ENCODE measurements at regions not wholly inside any gene's neighbourhood (a gene's known extent, or its start where the extent isn't known, plus 50 kb on each side); places are given as distances from the start of the nearest gene placed in this dataset.

DNA sequence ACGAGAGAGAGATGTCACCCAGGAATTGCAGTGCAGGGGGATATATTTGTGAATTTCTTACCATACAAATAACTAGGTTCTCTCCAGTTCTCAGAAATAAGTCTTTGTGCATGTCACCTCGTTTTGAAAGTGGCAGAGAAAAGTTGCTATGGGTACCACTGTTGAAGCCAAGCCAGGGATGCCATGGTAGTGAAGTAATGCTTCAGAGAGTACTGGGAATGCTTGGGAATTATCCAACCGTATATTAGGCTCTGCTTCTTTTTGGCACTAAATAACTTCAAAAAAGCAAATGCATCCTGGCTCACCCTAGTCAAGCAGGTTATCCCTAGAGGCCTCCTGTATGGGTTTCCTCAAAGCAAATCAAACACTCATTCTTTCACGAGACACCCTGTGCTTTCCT, 50.7 kb upstream of the DDX18 start:
- DNase-seq (no peak), ATAC-seq (ENCODE audit: low read depth) (no peak)
- no peak overlapping the region for H3K4me3 Mint-ChIP-seq
- intact Hi-C loops (cut with micrococcal nuclease) = no loop called here
- no peaks in the 10 kb centered on the region for H3K4me1 Mint-ChIP-seq
- H3K9me3 Mint-ChIP-seq = no peaks in the 10 kb centered on the region
- H3K27ac Mint-ChIP-seq = no peak overlapping the region
- CTCF ChIA-PET = no interaction called here
- POLR2A ChIA-PET = no interaction called here
- H3K27me3 Mint-ChIP-seq = peaks cover 2% of the 10 kb centered on the region
- TF ChIP-seq, protein P1, sequence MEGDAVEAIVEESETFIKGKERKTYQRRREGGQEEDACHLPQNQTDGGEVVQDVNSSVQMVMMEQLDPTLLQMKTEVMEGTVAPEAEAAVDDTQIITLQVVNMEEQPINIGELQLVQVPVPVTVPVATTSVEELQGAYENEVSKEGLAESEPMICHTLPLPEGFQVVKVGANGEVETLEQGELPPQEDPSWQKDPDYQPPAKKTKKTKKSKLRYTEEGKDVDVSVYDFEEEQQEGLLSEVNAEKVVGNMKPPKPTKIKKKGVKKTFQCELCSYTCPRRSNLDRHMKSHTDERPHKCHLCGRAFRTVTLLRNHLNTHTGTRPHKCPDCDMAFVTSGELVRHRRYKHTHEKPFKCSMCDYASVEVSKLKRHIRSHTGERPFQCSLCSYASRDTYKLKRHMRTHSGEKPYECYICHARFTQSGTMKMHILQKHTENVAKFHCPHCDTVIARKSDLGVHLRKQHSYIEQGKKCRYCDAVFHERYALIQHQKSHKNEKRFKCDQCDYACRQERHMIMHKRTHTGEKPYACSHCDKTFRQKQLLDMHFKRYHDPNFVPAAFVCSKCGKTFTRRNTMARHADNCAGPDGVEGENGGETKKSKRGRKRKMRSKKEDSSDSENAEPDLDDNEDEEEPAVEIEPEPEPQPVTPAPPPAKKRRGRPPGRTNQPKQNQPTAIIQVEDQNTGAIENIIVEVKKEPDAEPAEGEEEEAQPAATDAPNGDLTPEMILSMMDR (IDR thresholded peaks at IDR 0.05) = no peak
- H3K36me3 Mint-ChIP-seq (ENCODE audit: low read depth) = no peaks in the 10 kb centered on the region
